BE2C (cell line): ENCODE measurements at regions not wholly inside any gene's neighbourhood (a gene's known extent, or its start where the extent isn't known, plus 50 kb on each side); places are given as distances from the start of the nearest gene placed in this dataset.
"Not testable (repeated sequence)": the region's sequence is repeated elsewhere in the genome, so short reads cannot be mapped to it uniquely, and the experiment has no call there.

Source experiments
- DNase-seq: peaks from one replicate; pipeline ENCODE4 v3.0.0-alpha.2; 2020
- H3K27me3 ChIP-seq: fragments of 250-450 bp; sonication (Bioruptor Pico); 2 replicates; pipeline ENCODE4 v1.5.1; 2020; ENCODE audit warnings: mild to moderate bottlenecking
- H3K36me3 ChIP-seq: fragments of 250-450 bp; sonication (Bioruptor Pico); 2 replicates; pipeline ENCODE4 v1.5.1; 2020; ENCODE audit warnings: mild to moderate bottlenecking
- H3K4me1 ChIP-seq: fragments of 250-450 bp; sonication (Bioruptor Pico); 2 replicates; pipeline ENCODE4 v1.5.1; 2020
- H3K4me3 ChIP-seq: 2 replicates; pipeline ENCODE4 v1.5.1; 2011; ENCODE audit warnings: low read depth, low read length
- H3K9me3 ChIP-seq: fragments of 250-450 bp; sonication (Bioruptor Pico); 2 replicates; pipeline ENCODE4 v1.5.1; 2020
- CTCF ChIP-seq: IDR thresholded peaks from 2 replicates; pipeline ENCODE4 v1.5.1; 2012; ENCODE audit warnings: mild to moderate bottlenecking, low read depth, low read length

GRCh38 chrX:66751136-66751782, 112.4 kb upstream of the EDA2R start:
- no peak for DNase-seq
- no peaks in the 10 kb centered on the region for H3K27me3 ChIP-seq
- no peaks in the 10 kb centered on the region for H3K9me3 ChIP-seq
- no peak for TF ChIP-seq CTCF
- H3K36me3 ChIP-seq: no peaks in the 10 kb centered on the region
- no peak overlapping the region for H3K4me3 ChIP-seq
- no peaks in the 10 kb centered on the region for H3K4me1 ChIP-seq

GRCh38 chrX:66744519-66744918, 105.6 kb upstream of the EDA2R start:
- H3K9me3 ChIP-seq, H3K27me3 ChIP-seq, H3K4me1 ChIP-seq, DNase-seq, H3K36me3 ChIP-seq, H3K4me3 ChIP-seq: not testable (repeated sequence)

- Histone ChIP-seq H3K4me1 (no peaks in the 10 kb centered on the region), H3K9me3 (no peaks in the 10 kb centered on the region), H3K36me3 (no peaks in the 10 kb centered on the region), H3K4me3 (no peak overlapping the region), H3K27me3 (no peaks in the 10 kb centered on the region)
- DNase-seq: no peak
- TF ChIP-seq CTCF: no peak
Observed at GRCh38 chrX:66731398-66731797, 92.5 kb upstream of the EDA2R start.

GRCh38 chrX:66728818-66729271, 90.0 kb upstream of the EDA2R start:
- H3K9me3 ChIP-seq: no peaks in the 10 kb centered on the region
- TF ChIP-seq CTCF: peak; percentile 45
- no peaks in the 10 kb centered on the region for H3K4me1 ChIP-seq
- no peak for DNase-seq
- H3K27me3 ChIP-seq: no peaks in the 10 kb centered on the region
- H3K36me3 ChIP-seq: no peaks in the 10 kb centered on the region
- no peak overlapping the region for H3K4me3 ChIP-seq

- no peak for TF ChIP-seq CTCF
- Histone ChIP-seq H3K4me3 (no peak overlapping the region), H3K27me3 (no peaks in the 10 kb centered on the region), H3K36me3 (no peaks in the 10 kb centered on the region), H3K4me1 (no peaks in the 10 kb centered on the region), H3K9me3 (no peaks in the 10 kb centered on the region)
- no peak for DNase-seq
Observed at GRCh38 chrX:66717926-66718325, 79.0 kb upstream of the EDA2R start.

GRCh38 chrX:66698273-66699204, 59.7 kb upstream of the EDA2R start:
- DNase-seq: no peak
- Histone ChIP-seq H3K36me3 (no peaks in the 10 kb centered on the region), H3K4me3 (no peak overlapping the region), H3K27me3 (no peaks in the 10 kb centered on the region), H3K9me3 (no peaks in the 10 kb centered on the region), H3K4me1 (no peaks in the 10 kb centered on the region)
- TF ChIP-seq CTCF: no peak

GRCh38 chrX:66692512-66692911, 53.6 kb upstream of the EDA2R start:
- not testable (repeated sequence) for H3K27me3 ChIP-seq, H3K9me3 ChIP-seq, H3K4me3 ChIP-seq, H3K4me1 ChIP-seq, DNase-seq, H3K36me3 ChIP-seq
